ENCODE measurements at regions not wholly inside any gene's neighbourhood (a gene's known extent, or its start where the extent isn't known, plus 50 kb on each side); places are given as distances from the start of the nearest gene placed in this dataset.

GRCh38 chr5:31119938-31120641 lies 73.4 kb upstream of the CDH6 start:
- no peaks in the 10 kb centered on the region for H3K27me3 ChIP-seq (ENCODE audit: control insufficient read depth in 3 of 3, insufficient read depth in 3 of 3, low read length in 3 of 3)
- H3K4me3 ChIP-seq (ENCODE audit: low read length in 3 of 3) = no peak overlapping the region
- H3K9ac ChIP-seq (ENCODE audit: low read depth in 1 of 3, low read length in 3 of 3) = no peak overlapping the region
- no peaks in the 10 kb centered on the region for H3K36me3 ChIP-seq (ENCODE audit: control insufficient read depth in 3 of 3, insufficient read depth in 3 of 3, low read length in 3 of 3)
- H3K9me3 ChIP-seq (ENCODE audit: control insufficient read depth in 3 of 3, low read length in 3 of 3) = no peaks in the 10 kb centered on the region
- no peak overlapping the region for H3K27ac ChIP-seq (ENCODE audit: low read depth, low read length)
- no peaks in the 10 kb centered on the region for H3K4me1 ChIP-seq (ENCODE audit: control insufficient read depth in 3 of 3, insufficient read depth in 3 of 3, low read length in 3 of 3)

DNA sequence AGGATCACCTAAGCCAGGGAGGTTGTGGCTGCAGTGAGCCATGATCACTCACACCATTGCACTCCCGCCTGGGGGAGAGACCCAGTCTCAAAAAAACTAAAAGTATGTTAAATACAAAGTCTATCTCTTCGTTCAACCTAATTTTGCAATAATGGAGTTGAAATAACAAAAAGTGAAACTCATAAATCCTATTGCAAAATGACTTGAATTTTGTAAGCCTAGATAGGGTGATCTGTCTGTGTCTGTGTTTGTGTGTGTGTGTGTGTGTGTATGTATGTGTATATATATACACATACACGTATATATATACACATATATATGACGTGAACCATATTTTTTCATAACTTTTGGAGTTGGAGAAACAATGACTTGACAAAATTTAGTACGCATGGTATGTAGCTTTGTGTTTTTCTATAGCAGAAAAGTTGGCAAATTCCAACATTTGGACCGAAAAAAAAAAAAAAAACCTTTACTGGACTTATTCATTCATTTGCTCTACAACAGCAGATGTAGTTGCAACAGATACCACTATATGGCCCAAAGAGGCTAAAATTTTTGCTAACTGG lies 76.9 kb upstream of the CDH6 start:
- H3K4me1 ChIP-seq (ENCODE audit: control insufficient read depth in 3 of 3, insufficient read depth in 3 of 3, low read length in 3 of 3) = no peaks in the 10 kb centered on the region
- H3K27ac ChIP-seq (ENCODE audit: low read depth, low read length) = no peak overlapping the region
- H3K9ac ChIP-seq (ENCODE audit: low read depth in 1 of 3, low read length in 3 of 3) = no peak overlapping the region
- H3K4me3 ChIP-seq (ENCODE audit: low read length in 3 of 3) = no peak overlapping the region
- H3K9me3 ChIP-seq (ENCODE audit: control insufficient read depth in 3 of 3, low read length in 3 of 3) = no peaks in the 10 kb centered on the region
- H3K27me3 ChIP-seq (ENCODE audit: control insufficient read depth in 3 of 3, insufficient read depth in 3 of 3, low read length in 3 of 3) = no peaks in the 10 kb centered on the region
- H3K36me3 ChIP-seq (ENCODE audit: control insufficient read depth in 3 of 3, insufficient read depth in 3 of 3, low read length in 3 of 3) = no peaks in the 10 kb centered on the region

DNA sequence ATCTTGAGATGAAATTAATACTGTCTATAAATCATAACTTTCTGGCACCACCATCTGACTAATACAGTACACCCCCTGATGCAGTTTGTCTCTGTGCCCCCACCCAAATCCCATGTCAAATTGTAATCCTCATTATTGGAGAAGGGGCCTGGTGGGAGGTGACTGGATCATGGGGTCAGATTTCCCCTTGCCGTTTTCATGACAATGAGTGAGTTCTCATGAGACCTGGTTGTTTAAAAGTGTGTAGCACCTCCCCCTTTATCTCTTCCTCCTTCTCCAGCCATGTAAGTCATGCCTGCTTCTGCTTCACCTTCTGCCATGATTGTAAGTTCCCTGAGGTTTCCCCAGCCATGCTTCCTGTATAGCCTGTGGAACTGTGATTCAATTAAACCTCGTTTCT lies 78.7 kb upstream of the CDH6 start:
- Histone ChIP-seq H3K4me1 (ENCODE audit: control insufficient read depth in 3 of 3, insufficient read depth in 3 of 3, low read length in 3 of 3) (no peaks in the 10 kb centered on the region), H3K4me3 (ENCODE audit: low read length in 3 of 3) (no peak overlapping the region), H3K27ac (ENCODE audit: low read depth, low read length) (no peak overlapping the region), H3K9me3 (ENCODE audit: control insufficient read depth in 3 of 3, low read length in 3 of 3) (no peaks in the 10 kb centered on the region), H3K9ac (ENCODE audit: low read depth in 1 of 3, low read length in 3 of 3) (no peak overlapping the region), H3K36me3 (ENCODE audit: control insufficient read depth in 3 of 3, insufficient read depth in 3 of 3, low read length in 3 of 3) (no peaks in the 10 kb centered on the region), H3K27me3 (ENCODE audit: control insufficient read depth in 3 of 3, insufficient read depth in 3 of 3, low read length in 3 of 3) (no peaks in the 10 kb centered on the region)

GRCh38 chr5:31113666-31114350 lies 79.7 kb upstream of the CDH6 start:
- H3K36me3 ChIP-seq (ENCODE audit: control insufficient read depth in 3 of 3, insufficient read depth in 3 of 3, low read length in 3 of 3) = no peaks in the 10 kb centered on the region
- H3K9ac ChIP-seq (ENCODE audit: low read depth in 1 of 3, low read length in 3 of 3) = no peak overlapping the region
- H3K4me3 ChIP-seq (ENCODE audit: low read length in 3 of 3) = no peak overlapping the region
- H3K27ac ChIP-seq (ENCODE audit: low read depth, low read length) = no peak overlapping the region
- no peaks in the 10 kb centered on the region for H3K4me1 ChIP-seq (ENCODE audit: control insufficient read depth in 3 of 3, insufficient read depth in 3 of 3, low read length in 3 of 3)
- H3K27me3 ChIP-seq (ENCODE audit: control insufficient read depth in 3 of 3, insufficient read depth in 3 of 3, low read length in 3 of 3) = no peaks in the 10 kb centered on the region
- H3K9me3 ChIP-seq (ENCODE audit: control insufficient read depth in 3 of 3, low read length in 3 of 3) = no peaks in the 10 kb centered on the region

DNA sequence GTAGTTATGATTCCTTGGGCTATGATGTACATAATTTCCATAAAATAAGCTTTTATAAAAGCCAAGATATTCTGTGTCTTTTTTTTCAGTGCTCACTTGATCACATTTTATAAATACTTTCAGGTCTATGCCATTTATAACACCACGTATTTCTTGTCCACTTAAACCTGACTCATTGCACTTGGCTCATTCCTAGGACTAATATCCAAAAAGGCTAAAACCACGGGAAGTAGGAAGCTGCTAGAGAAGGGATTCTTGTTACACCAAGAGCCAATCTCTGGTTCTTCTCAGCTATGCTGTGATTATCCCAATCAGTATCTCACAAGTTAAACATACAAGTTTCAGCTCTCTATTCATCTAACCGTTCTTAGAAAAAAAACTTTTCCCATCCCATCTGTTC lies 80.4 kb upstream of the CDH6 start:
- Histone ChIP-seq H3K4me1 (ENCODE audit: control insufficient read depth in 3 of 3, insufficient read depth in 3 of 3, low read length in 3 of 3) (no peaks in the 10 kb centered on the region), H3K9ac (ENCODE audit: low read depth in 1 of 3, low read length in 3 of 3) (no peak overlapping the region)

GRCh38 chr5:31107091-31107518 lies 86.4 kb upstream of the CDH6 start:
- H3K9me3 ChIP-seq (ENCODE audit: control insufficient read depth in 3 of 3, low read length in 3 of 3) = no peaks in the 10 kb centered on the region
- no peak overlapping the region for H3K4me3 ChIP-seq (ENCODE audit: low read length in 3 of 3)
- H3K9ac ChIP-seq (ENCODE audit: low read depth in 1 of 3, low read length in 3 of 3) = no peak overlapping the region
- H3K36me3 ChIP-seq (ENCODE audit: control insufficient read depth in 3 of 3, insufficient read depth in 3 of 3, low read length in 3 of 3) = no peaks in the 10 kb centered on the region
- no peaks in the 10 kb centered on the region for H3K27me3 ChIP-seq (ENCODE audit: control insufficient read depth in 3 of 3, insufficient read depth in 3 of 3, low read length in 3 of 3)
- no peak overlapping the region for H3K27ac ChIP-seq (ENCODE audit: low read depth, low read length)
- H3K4me1 ChIP-seq (ENCODE audit: control insufficient read depth in 3 of 3, insufficient read depth in 3 of 3, low read length in 3 of 3) = no peaks in the 10 kb centered on the region

More for the DNA sequence above, 80.4 kb upstream of the CDH6 start:
- Histone ChIP-seq H3K27me3 (ENCODE audit: control insufficient read depth in 3 of 3, insufficient read depth in 3 of 3, low read length in 3 of 3) (no peaks in the 10 kb centered on the region), H3K9me3 (ENCODE audit: control insufficient read depth in 3 of 3, low read length in 3 of 3) (no peaks in the 10 kb centered on the region), H3K27ac (ENCODE audit: low read depth, low read length) (no peak overlapping the region), H3K36me3 (ENCODE audit: control insufficient read depth in 3 of 3, insufficient read depth in 3 of 3, low read length in 3 of 3) (no peaks in the 10 kb centered on the region), H3K4me3 (ENCODE audit: low read length in 3 of 3) (no peak overlapping the region)

- Histone ChIP-seq H3K4me3 (ENCODE audit: low read length in 3 of 3) (no peak overlapping the region), H3K9ac (ENCODE audit: low read depth in 1 of 3, low read length in 3 of 3) (no peak overlapping the region), H3K9me3 (ENCODE audit: control insufficient read depth in 3 of 3, low read length in 3 of 3) (no peaks in the 10 kb centered on the region), H3K27ac (ENCODE audit: low read depth, low read length) (no peak overlapping the region), H3K27me3 (ENCODE audit: control insufficient read depth in 3 of 3, insufficient read depth in 3 of 3, low read length in 3 of 3) (no peaks in the 10 kb centered on the region), H3K4me1 (ENCODE audit: control insufficient read depth in 3 of 3, insufficient read depth in 3 of 3, low read length in 3 of 3) (no peaks in the 10 kb centered on the region), H3K36me3 (ENCODE audit: control insufficient read depth in 3 of 3, insufficient read depth in 3 of 3, low read length in 3 of 3) (no peaks in the 10 kb centered on the region)
Observed at GRCh38 chr5:31106691-31107090, 86.8 kb upstream of the CDH6 start.

DNA sequence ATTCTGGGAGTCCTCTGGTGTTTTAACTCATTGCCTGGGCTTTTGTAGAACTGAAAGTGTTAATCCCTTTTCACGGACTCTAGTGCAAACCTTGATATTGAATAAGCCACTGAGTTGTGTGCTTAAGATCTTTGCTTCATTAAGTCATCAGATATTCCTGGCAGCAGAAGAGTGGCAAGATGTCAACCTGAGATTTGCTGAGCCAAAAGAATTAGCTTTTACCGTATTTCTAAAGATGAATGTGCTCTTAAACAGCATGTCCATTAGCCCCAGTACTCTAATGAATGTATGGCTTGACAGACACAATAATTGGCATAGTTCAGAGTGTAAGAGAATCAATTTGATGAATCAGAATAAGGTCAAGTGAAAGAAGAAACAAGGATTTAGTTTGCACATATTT lies 87.2 kb upstream of the CDH6 start:
- Histone ChIP-seq H3K9ac (ENCODE audit: low read depth in 1 of 3, low read length in 3 of 3) (no peak overlapping the region), H3K4me1 (ENCODE audit: control insufficient read depth in 3 of 3, insufficient read depth in 3 of 3, low read length in 3 of 3) (no peaks in the 10 kb centered on the region), H3K4me3 (ENCODE audit: low read length in 3 of 3) (no peak overlapping the region), H3K36me3 (ENCODE audit: control insufficient read depth in 3 of 3, insufficient read depth in 3 of 3, low read length in 3 of 3) (no peaks in the 10 kb centered on the region), H3K27me3 (ENCODE audit: control insufficient read depth in 3 of 3, insufficient read depth in 3 of 3, low read length in 3 of 3) (peaks cover 0 to under 1% (median 0%) of the 10 kb centered on the region in 3 donors), H3K27ac (ENCODE audit: low read depth, low read length) (no peak overlapping the region), H3K9me3 (ENCODE audit: control insufficient read depth in 3 of 3, low read length in 3 of 3) (no peaks in the 10 kb centered on the region)

DNA sequence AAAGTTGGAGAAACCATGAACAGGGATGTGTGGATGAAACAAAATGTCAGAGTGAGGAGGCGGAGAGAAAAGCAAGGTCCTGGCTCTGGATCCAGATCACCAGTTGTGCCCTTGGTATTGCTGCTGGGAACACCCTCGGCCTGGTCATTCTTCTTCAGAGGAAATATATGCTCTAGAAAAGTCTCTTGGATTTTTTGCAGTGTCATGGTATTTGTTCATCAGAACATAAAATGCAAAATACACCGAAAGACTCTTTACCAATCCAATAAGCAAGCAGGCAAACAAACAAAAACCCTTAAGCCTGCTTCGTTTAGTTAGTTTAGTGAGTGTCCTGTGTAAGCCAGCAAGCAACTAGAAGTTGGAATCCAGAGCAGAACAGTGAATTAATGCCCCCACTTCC lies 88.7 kb upstream of the CDH6 start:
- Histone ChIP-seq H3K9me3 (ENCODE audit: control insufficient read depth in 3 of 3, low read length in 3 of 3) (no peaks in the 10 kb centered on the region), H3K4me3 (ENCODE audit: low read length in 3 of 3) (no peak overlapping the region), H3K27me3 (ENCODE audit: control insufficient read depth in 3 of 3, insufficient read depth in 3 of 3, low read length in 3 of 3) (peaks cover 0 to 5% (median 0%) of the 10 kb centered on the region in 3 donors), H3K27ac (ENCODE audit: low read depth, low read length) (no peak overlapping the region), H3K4me1 (ENCODE audit: control insufficient read depth in 3 of 3, insufficient read depth in 3 of 3, low read length in 3 of 3) (no peaks in the 10 kb centered on the region), H3K36me3 (ENCODE audit: control insufficient read depth in 3 of 3, insufficient read depth in 3 of 3, low read length in 3 of 3) (no peaks in the 10 kb centered on the region), H3K9ac (ENCODE audit: low read depth in 1 of 3, low read length in 3 of 3) (no peak overlapping the region)

- peaks cover 0 to 5% (median 0%) of the 10 kb centered on the region in 3 donors for H3K27me3 ChIP-seq (ENCODE audit: control insufficient read depth in 3 of 3, insufficient read depth in 3 of 3, low read length in 3 of 3)
- H3K9me3 ChIP-seq (ENCODE audit: control insufficient read depth in 3 of 3, low read length in 3 of 3) = no peaks in the 10 kb centered on the region
- H3K27ac ChIP-seq (ENCODE audit: low read depth, low read length) = no peak overlapping the region
Observed at GRCh38 chr5:31100781-31101310, 92.6 kb upstream of the CDH6 start.

More at GRCh38 chr5:31100781-31101310, 92.6 kb upstream of the CDH6 start:
- Histone ChIP-seq H3K4me3 (ENCODE audit: low read length in 3 of 3) (no peak overlapping the region), H3K9ac (ENCODE audit: low read depth in 1 of 3, low read length in 3 of 3) (no peak overlapping the region), H3K36me3 (ENCODE audit: control insufficient read depth in 3 of 3, insufficient read depth in 3 of 3, low read length in 3 of 3) (no peaks in the 10 kb centered on the region), H3K4me1 (ENCODE audit: control insufficient read depth in 3 of 3, insufficient read depth in 3 of 3, low read length in 3 of 3) (no peaks in the 10 kb centered on the region)

Data from skeletal muscle tissue (tissue), 3 donors.